ENCODE measurements at regions not wholly inside any gene's neighbourhood (a gene's known extent, or its start where the extent isn't known, plus 50 kb on each side); places are given as distances from the start of the nearest gene placed in this dataset.

DNA sequence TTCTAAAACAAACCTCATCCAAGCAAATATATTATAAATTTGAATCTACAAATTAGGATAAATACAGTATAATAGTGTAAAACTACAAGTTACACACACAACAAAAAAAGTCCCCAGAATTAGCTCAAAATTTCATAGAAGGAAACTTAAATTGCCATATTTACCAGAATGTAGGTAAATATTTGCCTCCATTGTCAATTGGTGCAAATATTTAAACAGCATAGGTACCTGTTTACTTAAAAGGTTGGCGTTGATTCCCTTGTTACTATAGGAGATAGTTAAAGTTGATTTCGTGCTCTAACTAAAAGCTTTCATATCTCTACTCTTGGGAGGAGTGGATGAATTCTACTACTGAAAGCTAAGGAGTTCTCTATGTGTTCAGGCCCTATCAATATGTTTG is 111.6 kb upstream of the TENT5A start:
- Histone ChIP-seq H3K27ac (replicated peaks in 1 of 4) (no peak overlapping the region), H3K4me3 (no peak overlapping the region), H3K9me3 (no peaks in the 10 kb centered on the region), H3K36me3 (no peaks in the 10 kb centered on the region), H3K4me1 (peaks cover 0 to 5% (median 0%) of the 10 kb centered on the region in 4 donors), H3K27me3 (no peaks in the 10 kb centered on the region)
- intact Hi-C loops (cut with DNase I) = no loop called here
- TF ChIP-seq POLR2A (IDR thresholded peaks at IDR 0.05; ENCODE audit: low read depth) (no peak), POLR2AphosphoS5 (IDR thresholded peaks at IDR 0.05) (no peak), EP300 (IDR thresholded peaks at IDR 0.05) (no peak)
- TF ChIP-seq, protein P1, sequence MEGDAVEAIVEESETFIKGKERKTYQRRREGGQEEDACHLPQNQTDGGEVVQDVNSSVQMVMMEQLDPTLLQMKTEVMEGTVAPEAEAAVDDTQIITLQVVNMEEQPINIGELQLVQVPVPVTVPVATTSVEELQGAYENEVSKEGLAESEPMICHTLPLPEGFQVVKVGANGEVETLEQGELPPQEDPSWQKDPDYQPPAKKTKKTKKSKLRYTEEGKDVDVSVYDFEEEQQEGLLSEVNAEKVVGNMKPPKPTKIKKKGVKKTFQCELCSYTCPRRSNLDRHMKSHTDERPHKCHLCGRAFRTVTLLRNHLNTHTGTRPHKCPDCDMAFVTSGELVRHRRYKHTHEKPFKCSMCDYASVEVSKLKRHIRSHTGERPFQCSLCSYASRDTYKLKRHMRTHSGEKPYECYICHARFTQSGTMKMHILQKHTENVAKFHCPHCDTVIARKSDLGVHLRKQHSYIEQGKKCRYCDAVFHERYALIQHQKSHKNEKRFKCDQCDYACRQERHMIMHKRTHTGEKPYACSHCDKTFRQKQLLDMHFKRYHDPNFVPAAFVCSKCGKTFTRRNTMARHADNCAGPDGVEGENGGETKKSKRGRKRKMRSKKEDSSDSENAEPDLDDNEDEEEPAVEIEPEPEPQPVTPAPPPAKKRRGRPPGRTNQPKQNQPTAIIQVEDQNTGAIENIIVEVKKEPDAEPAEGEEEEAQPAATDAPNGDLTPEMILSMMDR (IDR thresholded peaks at IDR 0.05) = no peak
- WGBS = 82% methylated on average over 2 of the region's 2 CpGs
- DNase-seq (ENCODE audit: extremely low spot score) = no peak

DNA sequence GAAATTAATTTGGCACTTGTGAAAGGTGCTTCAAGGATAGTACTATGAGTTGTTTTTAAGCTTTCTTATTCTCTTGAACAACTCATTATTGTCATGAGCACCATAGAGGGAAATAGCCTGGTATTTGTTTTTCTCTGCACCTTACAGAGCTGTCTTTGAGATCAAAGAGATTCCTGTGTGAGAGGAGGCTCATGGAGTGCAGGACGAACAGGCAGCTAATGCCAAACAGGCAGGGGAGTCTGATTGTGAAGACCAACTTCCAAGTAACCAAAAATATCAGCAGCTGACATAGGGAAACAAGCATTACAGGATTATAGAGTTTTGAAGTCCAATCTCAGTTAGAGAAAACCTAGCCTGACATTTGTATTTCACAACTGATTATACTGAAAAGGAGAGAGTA is 110.6 kb upstream of the TENT5A start:
- Histone ChIP-seq H3K4me1 (peaks cover 0 to 5% (median 0%) of the 10 kb centered on the region in 4 donors), H3K27ac (replicated peaks in 1 of 4) (no peak overlapping the region), H3K4me3 (no peak overlapping the region), H3K9me3 (no peaks in the 10 kb centered on the region), H3K27me3 (no peaks in the 10 kb centered on the region), H3K36me3 (no peaks in the 10 kb centered on the region)
- intact Hi-C loops (cut with DNase I) = no loop called here
- no peak for DNase-seq (ENCODE audit: extremely low spot score)
- 42% methylated on average over 1 of the region's 1 CpG for whole genome bisulfite sequencing
- TF ChIP-seq EP300 (IDR thresholded peaks at IDR 0.05) (no peak), POLR2AphosphoS5 (IDR thresholded peaks at IDR 0.05) (no peak), POLR2A (IDR thresholded peaks at IDR 0.05; ENCODE audit: low read depth) (no peak)
- TF ChIP-seq, protein P1 (IDR thresholded peaks at IDR 0.05) = no peak

DNA sequence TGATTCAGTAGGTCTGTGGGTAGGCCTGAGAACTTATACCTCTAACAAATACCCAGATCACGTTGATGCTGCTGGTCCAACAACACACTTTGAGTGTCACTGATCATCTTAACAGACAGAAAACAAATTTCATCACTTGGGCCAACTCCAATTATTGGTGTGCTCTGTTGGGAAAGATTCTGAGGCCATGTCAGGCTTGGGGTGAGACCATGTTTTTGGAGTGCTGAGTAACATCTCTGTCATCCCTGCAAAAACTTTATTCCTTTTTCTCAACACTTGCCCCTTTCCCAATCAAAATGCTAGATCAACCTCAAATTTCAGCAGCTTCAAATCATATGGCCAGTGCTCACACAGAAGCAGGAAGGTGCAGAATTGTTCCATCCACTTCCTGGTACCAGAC is 108.8 kb upstream of the TENT5A start:
- Histone ChIP-seq H3K4me1 (peaks cover 0 to 5% (median 1%) of the 10 kb centered on the region in 4 donors), H3K4me3 (no peak overlapping the region), H3K27me3 (no peaks in the 10 kb centered on the region), H3K27ac (replicated peaks in 1 of 4) (no peak overlapping the region), H3K9me3 (no peaks in the 10 kb centered on the region), H3K36me3 (no peaks in the 10 kb centered on the region)
- intact Hi-C loops (cut with DNase I) = no loop called here
- no peak for DNase-seq (ENCODE audit: extremely low spot score)
- TF ChIP-seq, protein P1 (IDR thresholded peaks at IDR 0.05) = no peak
- no peak for TF ChIP-seq POLR2AphosphoS5 (IDR thresholded peaks at IDR 0.05)
- no peak for TF ChIP-seq POLR2A (IDR thresholded peaks at IDR 0.05; ENCODE audit: low read depth)
- no peak for TF ChIP-seq EP300 (IDR thresholded peaks at IDR 0.05)
- WGBS = 85% methylated on average over 1 of the region's 1 CpG

DNA sequence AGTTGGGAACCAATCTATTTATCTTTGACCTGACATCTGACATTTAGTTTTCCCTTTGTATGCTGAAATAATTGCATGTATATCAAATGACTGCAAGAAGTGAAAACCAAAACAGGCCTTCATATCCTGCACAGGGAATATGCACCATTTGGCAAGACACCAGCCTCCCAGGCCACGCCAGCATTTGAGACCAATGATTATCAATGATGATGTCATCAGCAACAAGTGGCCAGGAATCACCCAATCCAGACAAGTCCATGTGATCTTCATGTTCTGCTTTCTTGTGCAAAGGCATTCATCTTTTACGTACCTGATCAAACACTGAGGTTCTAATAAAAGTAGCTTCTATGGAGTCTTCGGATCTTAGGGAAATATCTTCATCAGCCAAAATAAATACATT is 107.4 kb upstream of the TENT5A start:
- DNase-seq (ENCODE audit: extremely low spot score) = no peak
- H3K9me3 ChIP-seq = no peaks in the 10 kb centered on the region
- H3K27ac ChIP-seq (replicated peaks in 1 of 4) = no peak overlapping the region
- WGBS = 75% methylated on average over 3 of the region's 3 CpGs
- intact Hi-C loops (cut with DNase I) = no loop called here
- H3K36me3 ChIP-seq = no peaks in the 10 kb centered on the region
- TF ChIP-seq POLR2AphosphoS5 (IDR thresholded peaks at IDR 0.05) (no peak), EP300 (IDR thresholded peaks at IDR 0.05) (no peak)
- TF ChIP-seq, protein P1 (IDR thresholded peaks at IDR 0.05) = no peak
- no peaks in the 10 kb centered on the region for H3K27me3 ChIP-seq
- no peak overlapping the region for H3K4me3 ChIP-seq
- peaks cover 0 to 5% (median 1%) of the 10 kb centered on the region in 4 donors for H3K4me1 ChIP-seq

DNA sequence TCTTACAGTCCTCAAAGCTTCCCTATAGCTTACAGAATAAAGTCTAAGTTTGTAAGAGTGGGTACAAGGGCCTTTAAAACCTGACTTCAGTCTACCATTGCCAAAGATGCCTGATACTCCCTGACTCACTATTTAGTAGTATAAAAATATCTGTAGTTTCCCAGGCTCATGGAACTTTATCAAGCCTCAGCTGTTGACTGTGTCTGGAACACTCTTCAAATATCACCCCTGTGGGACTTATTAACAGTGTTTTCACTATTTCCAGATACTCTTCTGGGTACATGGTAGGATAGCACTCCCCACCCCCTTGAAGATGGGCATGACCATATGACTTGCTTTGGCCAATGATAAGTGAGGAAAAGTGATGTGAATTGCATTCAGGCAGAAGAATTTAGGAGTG is 105.3 kb upstream of the TENT5A start:
- intact Hi-C loops (cut with DNase I) = no loop called here

More for the DNA sequence above, 105.3 kb upstream of the TENT5A start:
- TF ChIP-seq, protein P1 (IDR thresholded peaks at IDR 0.05) = no peak
- TF ChIP-seq POLR2AphosphoS5 (IDR thresholded peaks at IDR 0.05) (no peak), POLR2A (IDR thresholded peaks at IDR 0.05; ENCODE audit: low read depth) (no peak), EP300 (IDR thresholded peaks at IDR 0.05) (no peak)
- Histone ChIP-seq H3K27me3 (no peaks in the 10 kb centered on the region), H3K36me3 (no peaks in the 10 kb centered on the region), H3K27ac (replicated peaks in 1 of 4) (no peak overlapping the region), H3K4me3 (no peak overlapping the region), H3K9me3 (no peaks in the 10 kb centered on the region), H3K4me1 (peaks cover 0 to 3% (median 0%) of the 10 kb centered on the region in 4 donors)
- DNase-seq (ENCODE audit: extremely low spot score) = no peak
